ENCODE measurements at regions not wholly inside any gene's neighbourhood (a gene's known extent, or its start where the extent isn't known, plus 50 kb on each side); places are given as distances from the start of the nearest gene placed in this dataset.

DNA sequence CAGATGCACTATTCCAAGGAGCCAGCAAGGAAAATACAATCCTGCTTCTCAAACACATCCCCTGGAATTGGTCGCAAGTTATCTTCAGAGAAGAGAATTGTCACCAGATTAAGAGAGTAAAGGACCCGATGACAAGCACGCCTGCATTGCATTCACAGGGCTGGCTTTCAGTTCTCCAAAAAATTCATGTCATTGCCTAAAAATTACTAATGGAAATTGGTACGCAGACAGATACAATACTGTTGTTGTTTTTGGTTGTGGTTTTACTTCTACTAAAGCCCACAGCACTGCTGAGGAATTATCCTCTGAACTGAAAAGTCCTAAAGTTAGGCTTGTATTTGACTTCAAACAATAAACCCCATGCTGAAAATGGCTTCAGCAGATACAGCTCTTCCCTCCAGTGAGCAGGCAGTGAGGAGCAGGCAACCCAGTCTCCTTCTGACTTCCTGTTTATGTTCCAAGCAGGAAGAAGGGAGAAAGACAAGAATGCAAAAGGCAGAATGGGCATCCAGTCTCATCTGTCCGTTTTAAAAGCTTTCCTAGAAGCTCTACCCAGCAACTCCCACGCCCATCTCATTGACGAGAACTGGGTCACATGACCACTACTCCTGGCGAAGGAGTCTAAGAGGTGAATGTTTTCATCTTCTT is 80.6 kb upstream of the ZNF366 start (continued):
- TF ChIP-seq, protein P1, sequence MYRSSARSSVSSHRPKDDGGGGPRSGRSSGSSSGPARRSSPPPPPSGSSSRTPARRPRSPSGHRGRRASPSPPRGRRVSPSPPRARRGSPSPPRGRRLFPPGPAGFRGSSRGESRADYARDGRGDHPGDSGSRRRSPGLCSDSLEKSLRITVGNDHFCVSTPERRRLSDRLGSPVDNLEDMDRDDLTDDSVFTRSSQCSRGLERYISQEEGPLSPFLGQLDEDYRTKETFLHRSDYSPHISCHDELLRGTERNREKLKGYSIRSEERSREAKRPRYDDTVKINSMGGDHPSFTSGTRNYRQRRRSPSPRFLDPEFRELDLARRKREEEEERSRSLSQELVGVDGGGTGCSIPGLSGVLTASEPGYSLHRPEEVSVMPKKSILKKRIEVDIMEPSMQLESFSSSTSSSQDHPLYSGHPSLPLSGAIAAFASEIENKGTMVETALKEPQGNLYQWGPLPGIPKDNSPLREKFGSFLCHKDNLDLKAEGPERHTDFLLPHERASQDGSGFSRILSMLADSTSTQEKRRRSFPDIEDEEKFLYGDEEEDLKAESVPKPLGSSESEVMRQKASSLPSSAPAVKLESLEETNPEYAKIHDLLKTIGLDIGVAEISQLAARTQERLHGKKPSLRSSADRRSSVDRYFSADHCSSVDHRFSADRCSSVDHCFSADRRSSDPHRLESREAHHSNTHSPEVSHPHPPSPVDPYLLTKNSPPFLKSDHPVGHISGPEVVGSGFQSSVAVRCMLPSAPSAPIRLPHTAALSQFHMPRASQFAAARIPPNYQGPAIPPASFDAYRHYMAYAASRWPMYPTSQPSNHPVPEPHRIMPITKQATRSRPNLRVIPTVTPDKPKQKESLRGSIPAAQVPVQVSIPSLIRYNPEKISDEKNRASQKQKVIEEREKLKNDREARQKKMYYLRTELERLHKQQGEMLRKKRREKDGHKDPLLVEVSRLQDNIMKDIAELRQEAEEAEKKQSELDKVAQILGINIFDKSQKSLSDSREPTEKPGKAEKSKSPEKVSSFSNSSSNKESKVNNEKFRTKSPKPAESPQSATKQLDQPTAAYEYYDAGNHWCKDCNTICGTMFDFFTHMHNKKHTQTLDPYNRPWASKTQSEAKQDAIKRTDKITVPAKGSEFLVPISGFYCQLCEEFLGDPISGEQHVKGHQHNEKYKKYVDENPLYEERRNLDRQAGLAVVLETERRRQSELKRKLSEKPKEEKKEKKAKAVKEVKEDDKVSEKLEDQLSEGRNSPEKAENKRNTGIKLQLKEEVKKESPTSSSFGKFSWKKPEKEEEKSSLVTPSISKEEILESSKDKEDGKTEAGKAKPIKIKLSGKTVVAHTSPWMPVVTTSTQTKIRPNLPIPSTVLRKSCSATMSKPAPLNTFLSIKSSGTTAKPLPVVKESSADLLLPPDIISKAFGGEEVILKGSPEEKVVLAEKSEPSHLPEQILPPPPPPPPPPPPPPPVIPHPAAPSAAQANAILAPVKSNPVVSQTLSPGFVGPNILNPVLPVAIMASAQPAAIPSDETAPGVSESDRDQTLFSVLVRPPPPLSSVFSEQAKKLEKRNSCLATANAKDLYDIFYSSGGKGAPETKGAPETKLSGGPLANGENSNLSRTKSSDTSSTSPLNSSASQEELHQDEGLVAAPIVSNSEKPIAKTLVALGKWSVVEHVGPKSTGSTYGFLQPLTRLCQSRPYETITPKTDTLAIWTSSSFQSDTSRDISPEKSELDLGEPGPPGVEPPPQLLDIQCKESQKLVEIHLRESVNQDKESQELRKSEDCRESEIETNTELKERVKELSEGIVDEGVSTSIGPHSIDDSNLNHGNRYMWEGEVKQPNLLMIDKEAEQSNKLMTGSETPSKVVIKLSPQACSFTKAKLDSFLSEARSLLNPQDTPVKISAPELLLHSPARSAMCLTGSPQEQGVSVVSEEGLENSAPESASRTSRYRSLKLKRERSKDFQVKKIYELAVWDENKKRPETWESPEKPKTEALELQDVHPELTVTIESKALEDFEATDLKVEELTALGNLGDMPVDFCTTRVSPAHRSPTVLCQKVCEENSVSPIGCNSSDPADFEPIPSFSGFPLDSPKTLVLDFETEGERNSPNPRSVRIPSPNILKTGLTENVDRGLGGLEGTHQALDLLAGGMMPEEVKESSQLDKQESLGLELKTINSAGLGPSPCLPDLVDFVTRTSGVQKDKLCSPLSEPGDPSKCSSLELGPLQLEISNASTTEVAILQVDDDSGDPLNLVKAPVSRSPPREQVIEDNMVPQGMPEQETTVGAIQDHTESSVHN (IDR thresholded peaks at IDR 0.05; ENCODE audit: borderline replicate concordance in 1 of 2, low read depth in 1 of 2), result no peak
- TF ChIP-seq, protein P2, sequence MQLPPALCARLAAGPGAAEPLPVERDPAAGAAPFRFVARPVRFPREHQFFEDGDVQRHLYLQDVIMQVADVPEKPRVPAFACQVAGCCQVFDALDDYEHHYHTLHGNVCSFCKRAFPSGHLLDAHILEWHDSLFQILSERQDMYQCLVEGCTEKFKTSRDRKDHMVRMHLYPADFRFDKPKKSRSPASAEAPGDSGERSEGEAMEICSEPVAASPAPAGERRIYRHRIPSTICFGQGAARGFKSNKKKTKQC (CRISPR knock-in tag; IDR thresholded peaks at IDR 0.05), result no peak
- no peak for TF ChIP-seq NELFE (IDR thresholded peaks at IDR 0.05; ENCODE audit: insufficient read depth, insufficient read length)
- TF ChIP-seq ZNF146 (CRISPR knock-in tag; IDR thresholded peaks at IDR 0.05; ENCODE audit: unreplicated experiment), result no peak
- TF ChIP-seq, protein P3, sequence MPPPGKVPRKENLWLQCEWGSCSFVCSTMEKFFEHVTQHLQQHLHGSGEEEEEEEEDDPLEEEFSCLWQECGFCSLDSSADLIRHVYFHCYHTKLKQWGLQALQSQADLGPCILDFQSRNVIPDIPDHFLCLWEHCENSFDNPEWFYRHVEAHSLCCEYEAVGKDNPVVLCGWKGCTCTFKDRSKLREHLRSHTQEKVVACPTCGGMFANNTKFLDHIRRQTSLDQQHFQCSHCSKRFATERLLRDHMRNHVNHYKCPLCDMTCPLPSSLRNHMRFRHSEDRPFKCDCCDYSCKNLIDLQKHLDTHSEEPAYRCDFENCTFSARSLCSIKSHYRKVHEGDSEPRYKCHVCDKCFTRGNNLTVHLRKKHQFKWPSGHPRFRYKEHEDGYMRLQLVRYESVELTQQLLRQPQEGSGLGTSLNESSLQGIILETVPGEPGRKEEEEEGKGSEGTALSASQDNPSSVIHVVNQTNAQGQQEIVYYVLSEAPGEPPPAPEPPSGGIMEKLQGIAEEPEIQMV (tag; conservative IDR thresholded peaks at IDR 0.05; ENCODE audit: low read depth), result no peak
- TF ChIP-seq, protein P4, sequence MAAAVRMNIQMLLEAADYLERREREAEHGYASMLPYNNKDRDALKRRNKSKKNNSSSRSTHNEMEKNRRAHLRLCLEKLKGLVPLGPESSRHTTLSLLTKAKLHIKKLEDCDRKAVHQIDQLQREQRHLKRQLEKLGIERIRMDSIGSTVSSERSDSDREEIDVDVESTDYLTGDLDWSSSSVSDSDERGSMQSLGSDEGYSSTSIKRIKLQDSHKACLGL (CRISPR knock-in tag; IDR thresholded peaks at IDR 0.05; ENCODE audit: borderline replicate concordance, poor library complexity, severe bottlenecking), result no peak
- TF ChIP-seq POLR2AphosphoS5 (IDR thresholded peaks at IDR 0.05; ENCODE audit: control insufficient read depth, insufficient read depth, low read depth, low read length), result no peak
- TF ChIP-seq ARID1B (IDR thresholded peaks at IDR 0.05), result no peak
- TF ChIP-seq RBM25 (IDR thresholded peaks at IDR 0.05; ENCODE audit: low read depth, low read length, severe bottlenecking), result no peak
- TF ChIP-seq, protein P5, sequence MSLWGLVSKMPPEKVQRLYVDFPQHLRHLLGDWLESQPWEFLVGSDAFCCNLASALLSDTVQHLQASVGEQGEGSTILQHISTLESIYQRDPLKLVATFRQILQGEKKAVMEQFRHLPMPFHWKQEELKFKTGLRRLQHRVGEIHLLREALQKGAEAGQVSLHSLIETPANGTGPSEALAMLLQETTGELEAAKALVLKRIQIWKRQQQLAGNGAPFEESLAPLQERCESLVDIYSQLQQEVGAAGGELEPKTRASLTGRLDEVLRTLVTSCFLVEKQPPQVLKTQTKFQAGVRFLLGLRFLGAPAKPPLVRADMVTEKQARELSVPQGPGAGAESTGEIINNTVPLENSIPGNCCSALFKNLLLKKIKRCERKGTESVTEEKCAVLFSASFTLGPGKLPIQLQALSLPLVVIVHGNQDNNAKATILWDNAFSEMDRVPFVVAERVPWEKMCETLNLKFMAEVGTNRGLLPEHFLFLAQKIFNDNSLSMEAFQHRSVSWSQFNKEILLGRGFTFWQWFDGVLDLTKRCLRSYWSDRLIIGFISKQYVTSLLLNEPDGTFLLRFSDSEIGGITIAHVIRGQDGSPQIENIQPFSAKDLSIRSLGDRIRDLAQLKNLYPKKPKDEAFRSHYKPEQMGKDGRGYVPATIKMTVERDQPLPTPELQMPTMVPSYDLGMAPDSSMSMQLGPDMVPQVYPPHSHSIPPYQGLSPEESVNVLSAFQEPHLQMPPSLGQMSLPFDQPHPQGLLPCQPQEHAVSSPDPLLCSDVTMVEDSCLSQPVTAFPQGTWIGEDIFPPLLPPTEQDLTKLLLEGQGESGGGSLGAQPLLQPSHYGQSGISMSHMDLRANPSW (CRISPR knock-in tag; IDR thresholded peaks at IDR 0.05), result no peak
- no peak for TF ChIP-seq ZNF217 (CRISPR knock-in tag; IDR thresholded peaks at IDR 0.05)
- no peak for TF ChIP-seq KAT2B (IDR thresholded peaks at IDR 0.05; ENCODE audit: low read depth, low read length)
- no peak for TF ChIP-seq YBX1 (IDR thresholded peaks at IDR 0.05)
